HG03460 (cell line): ENCODE measurements at regions not wholly inside any gene's neighbourhood (a gene's known extent, or its start where the extent isn't known, plus 50 kb on each side); places are given as distances from the start of the nearest gene placed in this dataset.
"Not testable (repeated sequence)": the region's sequence is repeated elsewhere in the genome, so short reads cannot be mapped to it uniquely, and the experiment has no call there.

Source experiments
- ATAC-seq: cut with Tn5 transposase; IDR thresholded peaks from one replicate; pipeline ENCODE4 v1.9.1; 2021; ENCODE audit not compliant: unreplicated experiment

DNA sequence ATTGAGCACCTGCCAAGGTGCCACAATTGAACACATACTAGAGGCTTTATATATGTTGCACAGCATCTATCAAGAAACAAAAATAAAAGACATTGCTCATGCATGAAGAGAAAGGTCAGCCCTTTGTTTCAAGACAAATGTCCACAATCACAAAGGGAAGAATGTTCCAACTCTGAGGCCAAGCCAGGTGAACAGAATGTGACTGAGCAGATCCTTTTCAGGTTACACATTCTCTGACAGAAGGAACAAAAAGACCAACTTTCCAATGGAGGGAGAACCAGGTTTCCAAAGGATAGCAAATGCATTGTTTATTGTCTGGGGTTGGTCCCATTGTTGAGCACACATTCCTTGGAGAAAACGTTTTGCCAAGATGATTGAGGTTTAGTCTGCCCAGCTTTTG, 50.2 kb upstream of the FAM174B start:
- no peak for ATAC-seq

GRCh38 chr15:92706201-92706600, 50.6 kb upstream of the FAM174B start:
- ATAC-seq = no peak

GRCh38 chr15:92707880-92708551, 52.4 kb upstream of the FAM174B start:
- ATAC-seq = no peak

GRCh38 chr15:92708635-92709034, 53.1 kb upstream of the FAM174B start:
- ATAC-seq = no peak

- ATAC-seq = no peak
Measured at GRCh38 chr15:92709110-92709790, 53.7 kb upstream of the FAM174B start.

DNA sequence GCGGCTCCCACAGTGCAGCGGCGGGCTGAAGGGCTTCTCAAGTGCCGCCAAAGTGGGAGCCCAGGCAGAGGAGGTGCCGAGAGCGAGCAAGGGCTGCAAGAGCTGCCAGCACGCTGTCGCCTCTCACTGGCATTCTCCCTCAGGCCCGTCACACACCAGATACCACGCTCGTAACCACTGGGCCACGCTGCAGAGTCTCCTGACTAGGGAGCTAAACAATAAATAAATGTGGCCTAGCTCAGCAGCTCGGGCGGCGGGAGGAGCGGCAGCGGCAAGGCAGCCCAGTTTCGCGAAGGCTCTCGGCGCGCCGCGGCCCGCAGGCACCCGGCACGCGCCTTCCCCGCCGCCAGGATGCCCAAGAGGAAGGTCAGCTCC, 55.9 kb upstream of the FAM174B start:
- ATAC-seq = no peak

GRCh38 chr15:92714077-92714476, 58.5 kb upstream of the FAM174B start:
- ATAC-seq = peak; percentile 31

- ATAC-seq = peak; percentile 76
Measured at GRCh38 chr15:92714477-92715401, 59.2 kb upstream of the FAM174B start.

DNA sequence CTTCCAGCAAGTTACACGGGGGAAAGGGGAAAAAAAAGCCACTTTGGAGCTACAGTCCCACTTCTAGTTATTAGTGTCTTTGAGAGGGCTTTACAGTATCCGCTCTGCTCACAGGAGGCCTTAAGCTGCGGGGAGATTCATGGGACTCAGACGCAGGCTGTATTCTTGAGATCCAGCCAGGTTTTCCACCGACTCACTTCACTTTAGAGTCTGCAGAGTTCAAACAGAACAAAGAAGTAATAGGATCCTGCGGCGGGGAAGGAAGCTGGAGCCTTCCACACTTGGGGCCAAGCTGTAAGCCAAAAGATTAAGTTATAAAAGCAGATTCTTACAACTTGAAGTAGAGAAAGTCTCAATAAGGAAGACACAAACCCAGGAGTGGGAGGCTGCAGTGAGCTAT, 60.2 kb upstream of the FAM174B start:
- no peak for ATAC-seq

- ATAC-seq = no peak
Measured at GRCh38 chr15:92719021-92719420, 63.4 kb upstream of the FAM174B start.

DNA sequence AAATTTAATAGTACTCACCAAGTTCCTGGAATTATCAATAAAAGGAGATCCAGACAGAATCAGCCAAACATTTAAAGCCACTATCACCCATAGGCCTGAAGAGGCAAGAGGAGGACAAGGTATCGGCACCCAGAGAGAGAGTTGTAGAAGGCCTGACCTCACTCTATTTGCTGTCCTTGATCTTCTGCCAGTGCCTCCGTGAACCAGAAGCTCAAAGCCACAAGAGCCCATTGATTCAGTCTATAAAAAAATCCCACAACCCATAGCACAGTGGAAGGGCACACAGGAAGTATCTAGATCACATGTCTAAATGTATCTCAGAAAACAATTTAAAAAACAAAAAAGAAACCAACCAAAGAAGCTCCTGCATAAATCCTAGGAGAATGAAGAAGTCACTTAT, 68.6 kb upstream of the FAM174B start:
- no peak for ATAC-seq

DNA sequence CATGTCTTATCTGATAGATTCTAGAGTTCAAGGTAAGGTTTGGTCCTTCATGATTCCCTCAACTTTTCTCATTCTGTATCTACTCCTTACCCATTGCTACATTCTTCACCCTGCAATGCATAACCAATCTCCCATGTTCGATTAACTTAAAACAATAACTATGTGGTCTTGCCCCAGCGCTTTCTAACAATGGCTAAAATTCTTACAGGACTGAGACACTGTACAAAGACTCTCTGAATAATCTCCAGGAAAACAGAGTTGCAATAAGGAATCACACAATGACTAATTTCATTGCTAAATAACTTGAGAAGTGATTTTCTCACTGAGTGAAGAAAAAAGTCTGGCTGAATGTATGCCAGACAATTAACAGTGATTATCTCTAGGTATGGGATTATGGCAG, 69.6 kb upstream of the FAM174B start:
- ATAC-seq = no peak

GRCh38 chr15:92728266-92728665, 72.7 kb upstream of the FAM174B start:
- no peak for ATAC-seq

DNA sequence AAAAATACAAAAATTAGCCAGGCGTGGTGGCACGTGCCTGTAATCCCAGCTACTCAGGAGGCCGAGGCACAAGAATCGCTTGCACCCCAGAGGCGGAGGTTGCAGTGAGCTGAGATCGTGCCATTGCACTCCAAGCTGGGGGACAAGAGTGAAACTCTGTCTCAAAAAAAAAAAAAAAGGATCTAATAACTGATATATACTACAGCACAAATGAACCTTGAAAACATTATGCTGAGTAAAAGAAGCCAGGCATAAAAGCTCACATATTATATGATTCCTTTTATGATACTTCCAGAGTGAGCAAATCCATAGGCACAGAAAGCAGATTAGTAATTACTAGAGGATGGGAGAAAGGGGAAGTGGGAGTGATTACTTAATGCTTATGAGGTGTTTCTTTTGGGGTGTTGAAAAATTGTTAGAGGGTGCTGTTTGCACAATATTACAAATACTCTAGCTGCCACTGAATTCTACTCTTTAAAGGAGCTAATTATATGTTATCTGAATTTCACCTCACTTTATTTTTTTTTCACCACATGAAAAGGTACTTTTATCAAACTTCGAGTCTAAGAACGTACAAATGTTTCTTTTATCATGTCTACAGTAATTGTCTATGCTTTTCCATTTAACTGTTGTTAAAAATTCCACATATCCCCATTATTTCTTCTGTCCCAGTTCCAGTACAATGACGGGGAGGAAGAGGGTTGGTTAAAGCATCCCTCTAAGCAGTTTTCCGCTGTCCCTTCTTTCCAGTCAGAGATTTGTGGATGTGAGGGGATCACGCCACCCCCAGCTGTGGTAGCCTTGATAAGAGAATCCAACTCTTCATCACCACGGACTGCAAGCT, 77.7 kb upstream of the FAM174B start:
- ATAC-seq = no peak

- ATAC-seq = no peak
Measured at GRCh38 chr15:92733934-92734521, 78.5 kb upstream of the FAM174B start.

- ATAC-seq = not testable (repeated sequence)
Measured at GRCh38 chr15:92739246-92739645, 83.7 kb upstream of the FAM174B start.

DNA sequence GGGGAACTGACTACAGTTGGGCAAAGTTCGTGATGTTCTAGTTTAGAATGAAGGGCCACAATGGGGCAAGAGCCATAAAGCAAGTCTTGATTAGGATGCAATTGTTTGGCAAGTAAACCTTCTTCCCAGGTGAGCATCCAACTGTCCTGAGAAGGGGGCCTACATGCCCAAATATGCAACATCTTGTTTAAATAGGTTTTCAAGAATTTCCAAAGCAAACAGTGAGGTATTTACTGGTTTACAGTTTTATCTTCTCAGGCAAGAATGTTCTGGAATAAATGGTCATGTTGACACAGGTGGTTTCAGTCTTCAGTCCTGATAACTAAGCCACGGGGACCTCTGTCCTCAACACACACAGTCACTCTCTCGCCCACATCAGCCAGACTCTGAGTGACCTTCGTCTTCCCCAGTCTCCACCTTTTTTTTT, 90.3 kb upstream of the FAM174B start:
- no peak for ATAC-seq

DNA sequence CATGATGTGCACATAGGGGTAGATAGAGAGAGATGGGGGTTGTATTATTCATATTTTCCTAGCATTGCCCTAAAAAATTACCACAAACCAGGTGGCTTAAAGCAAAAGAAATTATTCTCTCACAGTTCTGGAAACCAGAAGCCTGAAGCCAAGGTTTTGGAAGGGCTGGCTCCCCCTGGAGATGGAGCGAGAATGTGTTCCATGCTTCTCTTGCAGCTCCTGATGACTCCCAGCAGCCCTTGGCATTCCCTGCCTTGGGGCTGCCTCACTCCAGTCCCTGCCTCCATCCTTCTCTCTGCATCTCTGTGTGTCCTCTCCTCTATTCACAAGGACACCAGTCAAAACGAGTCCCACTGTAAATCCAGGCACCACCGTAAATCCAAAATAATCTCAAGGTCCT, 91.5 kb upstream of the FAM174B start:
- ATAC-seq = no peak

DNA sequence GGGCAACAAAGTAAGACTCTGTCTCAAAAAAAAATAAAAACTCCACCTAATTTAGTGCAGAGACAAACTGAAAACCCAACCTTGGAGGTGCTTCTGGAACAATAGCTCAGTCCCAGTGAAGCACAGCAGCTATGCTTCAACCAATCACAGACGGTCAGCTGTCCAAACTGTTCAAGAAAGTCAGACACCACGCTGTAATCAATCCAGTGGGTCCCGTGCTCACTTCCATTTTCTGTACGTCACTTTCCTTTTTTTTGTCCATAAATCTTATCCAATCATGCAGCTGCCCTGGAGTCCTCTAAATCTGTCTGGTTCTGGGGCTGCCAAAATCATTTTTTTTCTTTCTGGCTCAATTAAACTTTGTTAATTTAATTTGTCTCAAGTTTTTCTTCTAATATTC, 93.6 kb upstream of the FAM174B start:
- ATAC-seq = no peak

DNA sequence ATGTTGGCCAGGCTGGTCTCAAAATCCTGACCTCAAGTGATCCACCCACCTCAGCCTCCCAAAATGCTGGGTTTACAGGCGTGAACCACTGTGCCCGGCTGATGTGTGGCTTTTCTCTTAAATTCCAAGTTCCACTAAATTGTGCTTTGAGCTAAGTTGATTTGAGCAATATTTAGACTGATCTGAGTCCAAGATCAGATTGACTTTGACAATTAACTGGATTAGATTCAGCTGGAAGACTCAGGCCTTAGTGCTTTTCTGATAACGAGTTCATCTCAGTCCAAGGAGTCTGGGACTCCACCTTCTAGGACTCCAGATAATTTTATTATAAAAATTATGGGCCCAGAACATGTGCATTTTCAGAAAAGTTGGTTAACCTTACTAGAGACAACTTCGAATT, 94.4 kb upstream of the FAM174B start:
- ATAC-seq = no peak

DNA sequence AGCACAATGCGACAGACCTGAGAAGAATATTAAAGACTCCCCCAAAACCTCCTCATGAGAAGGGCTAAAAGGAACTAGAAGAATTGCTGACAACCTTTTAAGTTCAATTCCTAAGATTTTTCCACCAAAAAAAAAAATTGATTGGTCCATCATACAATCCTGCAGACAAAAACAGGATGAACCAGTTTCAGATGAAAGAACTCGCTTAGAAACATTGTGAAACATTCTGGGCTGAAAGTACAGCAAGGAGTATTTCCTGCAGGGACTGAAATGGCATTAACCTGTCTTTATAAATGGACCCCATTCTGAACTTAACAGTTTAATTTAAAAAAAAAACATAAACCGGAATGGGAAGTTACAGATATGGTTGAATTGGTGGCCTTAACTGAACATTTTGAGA, 96.0 kb upstream of the FAM174B start:
- ATAC-seq = no peak
